Prostate gland (tissue), 2 donors: ENCODE measurements at regions not wholly inside any gene's neighbourhood (a gene's known extent, or its start where the extent isn't known, plus 50 kb on each side); places are given as distances from the start of the nearest gene placed in this dataset.

Source experiments
- DNase-seq: peaks from one replicate; pipeline ENCODE4 v3.0.0-alpha.2; 2019; ENCODE audit warnings: low spot score
- H3K27ac ChIP-seq, 2 donors: fragments of 200-600 bp; sonication (generic); 2 replicates each; pipeline ENCODE4 v1.5.1; 2017 to 2019
- H3K27me3 ChIP-seq: fragments of 200-600 bp; sonication (generic); replicated peaks from 2 replicates; pipeline ENCODE4 v1.5.1; 2019; ENCODE audit not compliant: insufficient read depth
- H3K36me3 ChIP-seq, 2 donors: fragments of 200-600 bp; sonication (generic); 1 replicate in 1 of 2; 2 replicates in 1 of 2; pipeline versions ENCODE4 v1.5.1 to v1.8.1; 2017 to 2019
- H3K4me1 ChIP-seq: fragments of 200-600 bp; sonication (generic); replicated peaks from 2 replicates; pipeline ENCODE4 v1.5.1; 2019
- H3K4me3 ChIP-seq, 2 donors: fragments of 200-600 bp; sonication (generic); 2 replicates each; pipeline ENCODE4 v1.5.1; 2017 to 2019
- H3K9me3 ChIP-seq: fragments of 200-600 bp; sonication (generic); 2 replicates; pipeline ENCODE4 v1.5.1; 2017
- POLR2A ChIP-seq: fragments of 450-650 bp; IDR thresholded peaks from one replicate; pipeline ENCODE4 v1.6.1; 2016; ENCODE audit warnings: antibody characterized with exemption, mild to moderate bottlenecking
- POLR2AphosphoS5 ChIP-seq: sonication (generic); formaldehyde crosslinking; IDR thresholded peaks from one replicate; pipeline ENCODE4 v1.6.1; 2017; ENCODE audit warnings: antibody characterized with exemption
- WGBS: methylation state at CpG from one replicate; pipeline ENCODE4 v1.1.5; 2018; 5-methylcytosine and 5-hydroxymethylcytosine counted together
- intact Hi-C: fragments of 100-400 bp; cut with DNase I; formaldehyde crosslinking; loops from one replicate; pipeline ENCODE4 v1.14.2; 2022
- TF ChIP-seq, protein P1 (sequence below), 4 experiments: fragments of 200-600 bp in 2 of 4; fragments of 450-650 bp in 2 of 4; sonication (generic) in 2 of 4; IDR thresholded peaks; 1 replicate in 3 of 4; 2 replicates in 1 of 4; pipeline ENCODE4 v1.5.1; 2016 to 2019; ENCODE audit warnings: antibody characterized with exemption in 4 of 4, mild to moderate bottlenecking in 2 of 4, moderate library complexity in 2 of 4

GRCh38 chr3:102686792-102687191 lies 252.0 kb downstream of the ZPLD1 start:
- no peak for DNase-seq
- WGBS = 92% methylated on average over 2 of the region's 2 CpGs
- H3K36me3 ChIP-seq = no peaks in the 10 kb centered on the region
- intact Hi-C loops = no loop called here
- H3K4me1 ChIP-seq = no peaks in the 10 kb centered on the region
- no peaks in the 10 kb centered on the region for H3K27me3 ChIP-seq
- no peak overlapping the region for H3K27ac ChIP-seq
- no peaks in the 10 kb centered on the region for H3K9me3 ChIP-seq
- TF ChIP-seq, protein P1, sequence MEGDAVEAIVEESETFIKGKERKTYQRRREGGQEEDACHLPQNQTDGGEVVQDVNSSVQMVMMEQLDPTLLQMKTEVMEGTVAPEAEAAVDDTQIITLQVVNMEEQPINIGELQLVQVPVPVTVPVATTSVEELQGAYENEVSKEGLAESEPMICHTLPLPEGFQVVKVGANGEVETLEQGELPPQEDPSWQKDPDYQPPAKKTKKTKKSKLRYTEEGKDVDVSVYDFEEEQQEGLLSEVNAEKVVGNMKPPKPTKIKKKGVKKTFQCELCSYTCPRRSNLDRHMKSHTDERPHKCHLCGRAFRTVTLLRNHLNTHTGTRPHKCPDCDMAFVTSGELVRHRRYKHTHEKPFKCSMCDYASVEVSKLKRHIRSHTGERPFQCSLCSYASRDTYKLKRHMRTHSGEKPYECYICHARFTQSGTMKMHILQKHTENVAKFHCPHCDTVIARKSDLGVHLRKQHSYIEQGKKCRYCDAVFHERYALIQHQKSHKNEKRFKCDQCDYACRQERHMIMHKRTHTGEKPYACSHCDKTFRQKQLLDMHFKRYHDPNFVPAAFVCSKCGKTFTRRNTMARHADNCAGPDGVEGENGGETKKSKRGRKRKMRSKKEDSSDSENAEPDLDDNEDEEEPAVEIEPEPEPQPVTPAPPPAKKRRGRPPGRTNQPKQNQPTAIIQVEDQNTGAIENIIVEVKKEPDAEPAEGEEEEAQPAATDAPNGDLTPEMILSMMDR (IDR thresholded peaks at IDR 0.05) = no peak
- TF ChIP-seq POLR2AphosphoS5 (no peak), POLR2A (no peak)
- no peak overlapping the region for H3K4me3 ChIP-seq

GRCh38 chr3:102687851-102688555 lies 253.2 kb downstream of the ZPLD1 start:
- 80% methylated on average over 4 of the region's 4 CpGs for WGBS
- Histone ChIP-seq H3K9me3 (no peaks in the 10 kb centered on the region), H3K36me3 (no peaks in the 10 kb centered on the region), H3K4me3 (no peak overlapping the region), H3K27me3 (no peaks in the 10 kb centered on the region), H3K4me1 (no peaks in the 10 kb centered on the region), H3K27ac (no peak overlapping the region)
- TF ChIP-seq POLR2AphosphoS5 = no peak
- TF ChIP-seq, protein P1 (IDR thresholded peaks at IDR 0.05) = no peak
- TF ChIP-seq POLR2A = no peak
- DNase-seq = no peak
- intact Hi-C loops = no loop called here

DNA sequence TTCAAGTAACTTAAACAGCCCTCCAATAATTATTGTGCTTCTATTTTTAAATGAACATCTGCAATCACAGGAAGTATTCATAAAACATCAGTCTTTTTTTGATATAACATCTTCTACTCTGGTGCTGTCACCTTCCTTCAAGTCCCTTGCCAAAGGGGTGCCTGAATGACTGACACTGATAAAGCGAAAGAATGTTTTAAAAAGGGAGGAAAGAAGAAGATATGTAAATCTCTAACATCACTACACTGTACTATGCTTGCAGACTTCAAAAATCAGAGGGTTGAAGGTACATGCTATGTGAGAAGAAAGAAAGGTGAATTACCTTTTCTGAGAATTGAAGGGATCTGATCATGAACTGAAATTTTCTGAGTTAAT lies 253.7 kb downstream of the ZPLD1 start:
- TF ChIP-seq POLR2AphosphoS5 (no peak), POLR2A (no peak)
- TF ChIP-seq, protein P1 (IDR thresholded peaks at IDR 0.05) = no peak
- no peaks in the 10 kb centered on the region for H3K9me3 ChIP-seq
- WGBS = 89% methylated on average over 1 of the region's 1 CpG
- no peak overlapping the region for H3K27ac ChIP-seq
- H3K4me1 ChIP-seq = no peaks in the 10 kb centered on the region
- no peaks in the 10 kb centered on the region for H3K36me3 ChIP-seq
- DNase-seq = no peak
- intact Hi-C loops = no loop called here
- H3K27me3 ChIP-seq = no peaks in the 10 kb centered on the region
- H3K4me3 ChIP-seq = no peak overlapping the region

- no peak overlapping the region for H3K27ac ChIP-seq
- no peaks in the 10 kb centered on the region for H3K27me3 ChIP-seq
- no peaks in the 10 kb centered on the region for H3K36me3 ChIP-seq
- H3K4me3 ChIP-seq = no peak overlapping the region
- intact Hi-C loops = no loop called here
- no peaks in the 10 kb centered on the region for H3K4me1 ChIP-seq
- no peak for DNase-seq
- H3K9me3 ChIP-seq = no peaks in the 10 kb centered on the region
- TF ChIP-seq, protein P1 (IDR thresholded peaks at IDR 0.05) = no peak
- no peak for TF ChIP-seq POLR2AphosphoS5
- TF ChIP-seq POLR2A = no peak
- WGBS = 42% methylated on average over 2 of the region's 2 CpGs
Measured at GRCh38 chr3:102691507-102691906, 256.7 kb downstream of the ZPLD1 start.

DNA sequence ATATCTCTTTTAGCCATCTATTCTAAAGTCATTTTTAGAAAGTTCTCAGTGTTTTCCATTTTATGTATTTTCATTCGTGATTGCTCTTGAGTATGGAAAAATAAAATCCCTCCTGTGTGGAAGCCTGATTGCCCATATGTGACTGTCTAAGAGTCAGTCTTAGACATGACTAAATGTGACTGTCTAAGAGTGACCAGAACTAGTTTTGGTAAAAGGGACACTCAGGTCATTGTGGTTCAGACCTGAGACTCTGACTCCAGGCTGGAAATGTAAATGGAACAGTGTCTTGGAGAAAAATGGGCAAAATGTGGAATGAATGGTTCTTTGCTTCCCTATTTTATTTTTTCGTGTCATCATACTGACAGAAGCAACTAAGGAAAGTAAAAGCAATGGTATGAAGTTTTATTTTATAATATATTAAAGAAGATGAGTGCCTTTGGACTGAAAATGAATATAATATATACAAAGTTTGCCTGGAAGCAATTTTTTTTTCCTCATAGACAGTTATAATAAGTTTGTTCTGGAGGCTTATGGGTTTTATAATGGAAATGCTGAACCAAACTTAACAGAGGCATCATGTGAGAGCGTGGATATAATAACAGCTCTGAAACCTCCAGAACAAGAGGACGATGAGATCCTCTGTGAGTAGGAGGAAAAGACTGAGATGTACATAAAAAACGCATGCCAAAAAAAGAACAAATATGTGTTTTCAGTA lies 264.4 kb downstream of the ZPLD1 start:
- Histone ChIP-seq H3K27ac (no peak overlapping the region), H3K9me3 (no peaks in the 10 kb centered on the region), H3K4me1 (no peaks in the 10 kb centered on the region), H3K4me3 (no peak overlapping the region), H3K27me3 (no peaks in the 10 kb centered on the region), H3K36me3 (no peaks in the 10 kb centered on the region)
- intact Hi-C loops = no loop called here
- TF ChIP-seq POLR2AphosphoS5 (no peak), POLR2A (no peak)
- TF ChIP-seq, protein P1 (IDR thresholded peaks at IDR 0.05) = no peak
- 79% methylated on average over 5 of the region's 5 CpGs for WGBS
- no peak for DNase-seq
